ENCODE measurements at regions not wholly inside any gene's neighbourhood (a gene's known extent, or its start where the extent isn't known, plus 50 kb on each side); places are given as distances from the start of the nearest gene placed in this dataset.
A peak's percentile ranks its signal among the peaks of the same experiment; 100 is the strongest.

DNA sequence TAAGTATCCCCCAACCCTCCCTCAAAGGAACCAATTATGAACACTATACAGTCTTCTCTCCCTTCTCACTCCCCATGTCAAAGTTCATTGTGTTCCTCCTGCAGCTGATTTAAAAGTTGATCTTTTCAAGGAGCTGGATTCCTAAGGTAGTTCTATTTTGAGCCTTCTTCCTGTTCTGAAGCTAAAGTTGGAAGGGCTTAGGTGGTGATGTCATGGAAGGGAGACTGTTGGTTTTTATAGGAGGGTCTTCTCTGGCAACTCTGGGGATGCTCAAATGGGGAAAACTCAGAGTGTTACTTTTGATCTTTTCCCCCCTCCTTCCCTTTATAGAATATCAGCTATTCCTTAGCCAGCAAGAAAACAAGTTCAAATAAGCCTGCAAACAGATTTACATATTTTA, 83.0 kb upstream of the AK4 start:
- Mint-ChIP-seq H3K4me3 (peak overlapping the region; percentile 88), H3K9me3 (no peaks in the 10 kb centered on the region), H3K36me3 (ENCODE audit: low read depth) (peaks cover 5% of the 10 kb centered on the region), H3K27me3 (ENCODE audit: low read depth, poor library complexity) (peaks cover 36% of the 10 kb centered on the region), H3K27ac (no peak overlapping the region), H3K4me1 (peaks cover 31% of the 10 kb centered on the region)
- TF ChIP-seq, protein P1, sequence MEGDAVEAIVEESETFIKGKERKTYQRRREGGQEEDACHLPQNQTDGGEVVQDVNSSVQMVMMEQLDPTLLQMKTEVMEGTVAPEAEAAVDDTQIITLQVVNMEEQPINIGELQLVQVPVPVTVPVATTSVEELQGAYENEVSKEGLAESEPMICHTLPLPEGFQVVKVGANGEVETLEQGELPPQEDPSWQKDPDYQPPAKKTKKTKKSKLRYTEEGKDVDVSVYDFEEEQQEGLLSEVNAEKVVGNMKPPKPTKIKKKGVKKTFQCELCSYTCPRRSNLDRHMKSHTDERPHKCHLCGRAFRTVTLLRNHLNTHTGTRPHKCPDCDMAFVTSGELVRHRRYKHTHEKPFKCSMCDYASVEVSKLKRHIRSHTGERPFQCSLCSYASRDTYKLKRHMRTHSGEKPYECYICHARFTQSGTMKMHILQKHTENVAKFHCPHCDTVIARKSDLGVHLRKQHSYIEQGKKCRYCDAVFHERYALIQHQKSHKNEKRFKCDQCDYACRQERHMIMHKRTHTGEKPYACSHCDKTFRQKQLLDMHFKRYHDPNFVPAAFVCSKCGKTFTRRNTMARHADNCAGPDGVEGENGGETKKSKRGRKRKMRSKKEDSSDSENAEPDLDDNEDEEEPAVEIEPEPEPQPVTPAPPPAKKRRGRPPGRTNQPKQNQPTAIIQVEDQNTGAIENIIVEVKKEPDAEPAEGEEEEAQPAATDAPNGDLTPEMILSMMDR (IDR thresholded peaks at IDR 0.05), result no peak
- no peak for DNase-seq

DNA sequence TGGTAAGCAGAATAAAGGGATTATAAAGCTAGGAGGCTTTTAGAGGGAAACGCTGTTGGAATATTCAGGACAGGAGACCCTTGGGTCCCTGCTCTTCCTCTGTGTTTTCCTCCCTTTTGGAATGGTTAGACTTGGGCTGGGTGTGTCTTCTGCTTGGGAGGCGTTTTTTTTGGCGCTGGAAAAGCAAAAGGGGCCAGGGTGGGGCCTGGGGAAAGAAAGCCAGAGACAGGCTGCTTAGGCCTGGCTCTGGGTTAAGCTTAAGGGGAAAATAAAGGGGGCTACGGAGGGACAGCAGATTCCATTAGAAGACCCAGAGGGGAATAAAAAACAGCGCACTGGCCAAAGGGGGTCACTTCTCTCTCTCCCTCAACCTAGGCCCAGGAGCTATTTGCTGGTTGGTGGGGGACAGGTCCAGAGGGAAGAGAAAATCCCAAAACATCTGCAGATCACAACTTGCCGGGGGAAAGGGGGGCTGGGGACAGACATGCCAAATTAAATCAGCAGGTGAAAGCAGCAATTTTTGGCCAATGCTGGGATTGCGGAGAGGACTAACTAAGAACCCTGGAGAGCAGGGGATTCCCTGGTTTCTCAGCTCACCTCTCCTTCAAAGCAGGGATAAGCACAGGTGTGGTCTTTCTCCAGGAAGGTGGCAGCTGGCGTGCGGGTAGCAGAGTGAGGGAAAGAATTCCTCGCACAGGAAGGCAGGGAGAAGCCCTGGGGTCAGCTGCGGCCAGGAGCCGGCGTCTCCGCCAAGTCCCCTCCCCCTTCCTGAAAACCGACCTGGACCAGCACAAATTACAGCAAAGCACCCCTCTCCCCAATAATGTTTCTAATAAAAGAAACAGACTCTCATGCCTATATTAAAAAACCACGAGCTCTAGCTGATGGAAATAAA, 82.2 kb upstream of the AK4 start:
- peaks cover 44% of the 10 kb centered on the region for H3K27me3 Mint-ChIP-seq (ENCODE audit: low read depth, poor library complexity)
- H3K4me3 Mint-ChIP-seq, result peak overlapping the region; percentile 88
- H3K4me1 Mint-ChIP-seq, result peaks cover 31% of the 10 kb centered on the region
- no peaks in the 10 kb centered on the region for H3K9me3 Mint-ChIP-seq
- H3K27ac Mint-ChIP-seq, result no peak overlapping the region
- peak; percentile 56 for DNase-seq
- TF ChIP-seq, protein P1 (IDR thresholded peaks at IDR 0.05), result no peak
- peaks cover 5% of the 10 kb centered on the region for H3K36me3 Mint-ChIP-seq (ENCODE audit: low read depth)

DNA sequence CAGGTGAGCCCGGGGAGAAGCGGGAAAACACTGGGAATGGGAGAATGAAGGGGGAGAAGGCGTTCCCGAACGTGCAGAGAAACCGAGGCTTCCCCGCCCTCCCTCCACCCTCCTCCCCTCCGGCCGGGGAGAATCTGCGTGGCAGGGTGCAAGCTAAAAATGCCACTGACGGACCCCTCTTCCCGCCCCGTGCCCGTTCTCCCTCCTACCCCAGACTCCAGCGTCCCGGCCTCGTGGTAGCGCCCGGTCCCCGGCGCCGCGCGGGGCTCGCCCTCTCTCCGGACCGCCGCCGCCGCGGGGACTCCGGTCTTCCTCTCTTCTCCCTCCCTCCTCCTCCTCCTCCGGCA, 81.6 kb upstream of the AK4 start:
- peaks cover 31% of the 10 kb centered on the region for H3K4me1 Mint-ChIP-seq
- no peak for DNase-seq
- peaks cover 5% of the 10 kb centered on the region for H3K36me3 Mint-ChIP-seq (ENCODE audit: low read depth)
- H3K27me3 Mint-ChIP-seq (ENCODE audit: low read depth, poor library complexity), result peaks cover 48% of the 10 kb centered on the region
- H3K9me3 Mint-ChIP-seq, result no peaks in the 10 kb centered on the region
- no peak overlapping the region for H3K27ac Mint-ChIP-seq
- peak overlapping the region; percentile 88 for H3K4me3 Mint-ChIP-seq
- TF ChIP-seq, protein P1 (IDR thresholded peaks at IDR 0.05), result no peak

DNA sequence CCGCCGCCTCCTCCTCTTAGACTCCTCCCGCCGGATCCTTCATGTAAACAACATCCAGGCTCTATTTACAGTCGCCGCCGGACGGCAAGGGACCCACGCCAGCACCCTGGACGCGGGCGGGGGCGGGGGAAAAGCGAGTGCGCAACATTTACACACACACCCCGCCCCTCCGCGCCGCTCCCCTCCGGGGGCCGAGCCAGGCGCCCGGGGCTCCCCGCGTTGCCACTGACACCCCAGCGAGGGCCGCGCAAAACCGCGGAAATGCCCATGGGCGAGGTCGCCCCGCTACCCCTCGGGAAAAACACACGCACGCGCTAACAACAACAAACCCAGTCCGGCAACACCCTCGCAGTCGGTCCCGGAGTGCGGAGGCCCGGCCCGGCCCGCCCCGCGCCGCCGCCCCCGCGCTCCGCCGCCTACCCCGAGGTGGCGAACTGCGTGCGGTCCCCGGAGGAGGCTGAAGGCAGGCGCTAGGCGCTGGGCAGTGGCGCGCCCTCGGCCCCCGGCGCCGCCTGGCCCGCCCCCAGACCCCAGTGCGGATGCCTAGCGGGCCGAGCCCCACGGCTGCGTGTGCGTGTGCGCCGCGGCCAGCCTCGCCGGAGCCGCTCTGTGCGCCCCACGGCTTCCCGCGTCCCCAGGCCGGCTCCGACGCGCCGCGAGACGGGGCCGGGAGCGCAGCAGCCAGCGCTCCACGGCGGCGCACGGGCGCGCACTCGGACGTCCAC, 81.1 kb upstream of the AK4 start:
- H3K27ac Mint-ChIP-seq, result no peak overlapping the region

DNA sequence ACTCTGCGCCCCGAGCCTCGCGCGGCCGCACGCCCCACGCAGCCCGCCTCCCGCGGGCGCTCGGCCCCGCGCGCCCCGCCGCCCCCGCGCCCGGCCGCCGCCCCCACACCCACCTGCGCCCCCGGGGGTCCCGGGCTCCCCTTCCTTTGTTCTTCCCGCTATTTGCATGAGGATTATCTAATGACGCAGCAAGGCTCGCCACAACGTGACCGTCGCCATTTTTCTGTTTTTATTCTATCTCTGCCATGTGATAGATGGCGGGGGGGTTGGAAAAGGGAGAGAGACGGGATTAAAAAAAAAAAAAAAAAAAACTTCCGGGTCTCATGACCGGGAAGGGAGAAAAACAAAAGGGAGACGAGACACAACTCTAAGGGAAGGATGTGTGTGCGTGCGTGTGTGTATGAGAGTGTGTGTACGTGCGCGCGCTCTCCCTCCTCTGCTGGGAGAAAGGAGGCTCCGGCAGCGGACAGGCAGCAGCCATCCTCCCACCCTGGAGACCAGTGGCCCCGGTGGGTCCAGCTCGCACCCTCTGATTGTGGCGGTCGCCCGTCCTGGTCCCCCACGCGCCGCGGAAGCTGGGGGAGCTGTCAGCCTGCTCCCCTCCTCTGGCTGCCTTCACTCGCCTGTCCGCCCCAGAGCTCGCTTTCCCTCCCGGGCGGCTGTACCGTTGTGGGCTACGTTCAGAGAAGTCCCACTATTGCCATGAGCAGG, 80.4 kb upstream of the AK4 start:
- H3K4me3 Mint-ChIP-seq, result peak overlapping the region; percentile 99
- no peaks in the 10 kb centered on the region for H3K9me3 Mint-ChIP-seq
- H3K27me3 Mint-ChIP-seq (ENCODE audit: low read depth, poor library complexity), result peaks cover 53% of the 10 kb centered on the region
- peaks cover 5% of the 10 kb centered on the region for H3K36me3 Mint-ChIP-seq (ENCODE audit: low read depth)
- H3K27ac Mint-ChIP-seq, result peak overlapping the region; percentile 94
- TF ChIP-seq, protein P1 (IDR thresholded peaks at IDR 0.05), result no peak
- peaks cover 31% of the 10 kb centered on the region for H3K4me1 Mint-ChIP-seq
- DNase-seq, result peak; percentile 51

More for the DNA sequence above, 81.1 kb upstream of the AK4 start:
- peak; percentile 67 for DNase-seq
- Mint-ChIP-seq H3K4me3 (peak overlapping the region; percentile 88), H3K36me3 (ENCODE audit: low read depth) (peaks cover 5% of the 10 kb centered on the region), H3K9me3 (no peaks in the 10 kb centered on the region), H3K4me1 (peaks cover 31% of the 10 kb centered on the region), H3K27me3 (ENCODE audit: low read depth, poor library complexity) (peaks cover 50% of the 10 kb centered on the region)
- TF ChIP-seq, protein P1 (IDR thresholded peaks at IDR 0.05), result no peak
